GM10266 (cell line): ENCODE measurements at regions not wholly inside any gene's neighbourhood (a gene's known extent, or its start where the extent isn't known, plus 50 kb on each side); places are given as distances from the start of the nearest gene placed in this dataset.

Experiments used
- DNase-seq: peaks from one replicate; pipeline ENCODE4 v3.0.0; 2012; ENCODE audit errors: extremely low spot score
- CTCF ChIP-seq: IDR thresholded peaks from 2 replicates; pipeline ENCODE4 v1.5.1; 2012; ENCODE audit warnings: mild to moderate bottlenecking, low read depth; ENCODE audit not compliant: control insufficient read depth, insufficient read depth; ENCODE audit errors: missing control alignments

- TF ChIP-seq CTCF = no peak
- DNase-seq = no peak
Measured at GRCh38 chr9:109855540-109855939, 75.5 kb downstream of the PALM2AKAP2 start.

- TF ChIP-seq CTCF = no peak
- DNase-seq = no peak
Measured at GRCh38 chr9:109856785-109857184, 76.8 kb downstream of the PALM2AKAP2 start.

- DNase-seq = no peak
- no peak for TF ChIP-seq CTCF
Measured at GRCh38 chr9:109857336-109857735, 77.3 kb downstream of the PALM2AKAP2 start.

- no peak for TF ChIP-seq CTCF
- DNase-seq = no peak
Measured at GRCh38 chr9:109859447-109859846, 79.4 kb downstream of the PALM2AKAP2 start.

- no peak for TF ChIP-seq CTCF
- no peak for DNase-seq
Measured at GRCh38 chr9:109860521-109860920, 80.5 kb downstream of the PALM2AKAP2 start.

GRCh38 chr9:109861499-109861898 lies 81.5 kb downstream of the PALM2AKAP2 start:
- no peak for TF ChIP-seq CTCF
- no peak for DNase-seq

GRCh38 chr9:109861918-109862317 lies 81.9 kb downstream of the PALM2AKAP2 start:
- DNase-seq = no peak
- no peak for TF ChIP-seq CTCF
